Stimulated activated naive CD8-positive, alpha-beta T cell treated with anti-CD3 and anti-CD28 coated beads, Interleukin-15, Interleukin-2, amounts not matched to agents 100 ng/mL and 50 ng/mL, for 24 hours (primary cell): ENCODE measurements at regions not wholly inside any gene's neighbourhood (a gene's known extent, or its start where the extent isn't known, plus 50 kb on each side); places are given as distances from the start of the nearest gene placed in this dataset.

Experiments
- H3K27ac Mint-ChIP-seq: one replicate; pipeline ENCODE4 v1.8.0; 2021; ENCODE audit warnings: mild to moderate bottlenecking, mixed read lengths
- H3K27me3 Mint-ChIP-seq: one replicate; pipeline ENCODE4 v1.8.0; 2021; ENCODE audit warnings: mixed read lengths
- H3K36me3 Mint-ChIP-seq: one replicate; pipeline ENCODE4 v1.8.0; 2021; ENCODE audit warnings: low read depth, mixed read lengths
- H3K4me1 Mint-ChIP-seq: one replicate; pipeline ENCODE4 v1.8.0; 2021; ENCODE audit warnings: low read depth, mixed read lengths
- H3K4me3 Mint-ChIP-seq: one replicate; pipeline ENCODE4 v1.8.0; 2021; ENCODE audit warnings: mild to moderate bottlenecking, mixed read lengths
- H3K9me3 Mint-ChIP-seq: one replicate; pipeline ENCODE4 v1.8.0; 2021; ENCODE audit warnings: mixed read lengths

GRCh38 chr6:102344769-102345168 lies 951.3 kb downstream of the GRIK2 start:
- no peaks in the 10 kb centered on the region for H3K36me3 Mint-ChIP-seq
- H3K27ac Mint-ChIP-seq = no peak overlapping the region
- H3K4me1 Mint-ChIP-seq = no peaks in the 10 kb centered on the region
- H3K27me3 Mint-ChIP-seq = no peaks in the 10 kb centered on the region
- no peak overlapping the region for H3K4me3 Mint-ChIP-seq
- peaks cover 6% of the 10 kb centered on the region for H3K9me3 Mint-ChIP-seq

- no peaks in the 10 kb centered on the region for H3K9me3 Mint-ChIP-seq
- H3K4me1 Mint-ChIP-seq = no peaks in the 10 kb centered on the region
- H3K27ac Mint-ChIP-seq = no peak overlapping the region
- H3K27me3 Mint-ChIP-seq = no peaks in the 10 kb centered on the region
- no peaks in the 10 kb centered on the region for H3K36me3 Mint-ChIP-seq
- H3K4me3 Mint-ChIP-seq = no peak overlapping the region
Observed at GRCh38 chr6:102340311-102340710, 946.8 kb downstream of the GRIK2 start.

- no peak overlapping the region for H3K4me3 Mint-ChIP-seq
- H3K4me1 Mint-ChIP-seq = no peaks in the 10 kb centered on the region
- no peaks in the 10 kb centered on the region for H3K36me3 Mint-ChIP-seq
- no peaks in the 10 kb centered on the region for H3K27me3 Mint-ChIP-seq
- H3K9me3 Mint-ChIP-seq = peaks cover 4% of the 10 kb centered on the region
- H3K27ac Mint-ChIP-seq = no peak overlapping the region
Observed at GRCh38 chr6:102333736-102334135, 940.2 kb downstream of the GRIK2 start.

DNA sequence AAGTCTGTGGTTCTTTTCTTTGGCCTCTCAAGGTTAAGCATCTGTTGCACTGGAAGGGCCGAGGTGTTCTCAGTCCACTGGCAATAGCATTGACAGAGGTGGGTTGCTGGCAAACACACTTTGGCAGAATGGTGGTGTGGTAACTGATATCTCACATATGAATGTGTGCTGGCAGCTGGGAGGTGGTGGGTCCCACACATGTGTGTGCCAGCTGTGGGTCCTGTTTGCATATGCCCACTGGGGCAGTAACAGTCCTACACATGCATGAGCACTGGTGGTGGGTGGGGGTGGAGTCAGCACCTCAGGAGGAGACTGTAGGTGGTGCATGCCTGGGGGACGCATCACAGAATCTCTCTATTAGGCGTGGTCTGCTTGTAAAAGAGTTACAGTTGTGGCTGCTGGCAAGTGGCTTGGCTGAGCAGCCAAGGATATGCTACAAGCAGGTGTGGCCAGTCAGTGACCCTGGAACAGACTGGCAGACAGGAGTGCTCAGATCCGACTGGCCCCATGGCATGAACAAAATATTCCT lies 934.3 kb downstream of the GRIK2 start:
- Mint-ChIP-seq H3K27me3 (no peaks in the 10 kb centered on the region), H3K4me3 (no peak overlapping the region), H3K4me1 (no peaks in the 10 kb centered on the region), H3K36me3 (no peaks in the 10 kb centered on the region), H3K9me3 (no peaks in the 10 kb centered on the region), H3K27ac (no peak overlapping the region)

DNA sequence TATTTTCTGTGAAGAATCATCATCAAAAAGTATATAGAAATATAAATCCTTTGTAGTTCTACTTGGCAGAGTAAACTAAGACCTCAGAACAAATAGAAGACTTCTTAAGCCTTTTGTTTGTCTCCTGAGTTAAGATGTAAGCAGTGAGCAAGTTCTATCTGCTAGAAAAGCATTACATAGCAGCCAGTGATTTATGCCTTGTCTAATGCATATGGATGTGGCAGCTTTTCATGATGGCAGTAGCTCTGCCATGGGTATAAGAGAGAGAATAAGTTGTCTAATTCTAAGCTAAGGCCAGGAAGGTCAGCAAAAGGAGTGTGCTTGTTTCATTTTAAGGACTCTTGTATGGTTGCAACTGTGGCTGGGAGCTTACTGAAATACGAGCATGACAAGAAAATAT lies 920.2 kb downstream of the GRIK2 start:
- Mint-ChIP-seq H3K27ac (no peak overlapping the region), H3K4me3 (no peak overlapping the region), H3K27me3 (no peaks in the 10 kb centered on the region), H3K9me3 (peaks cover 8% of the 10 kb centered on the region), H3K36me3 (no peaks in the 10 kb centered on the region), H3K4me1 (no peaks in the 10 kb centered on the region)

- peaks cover 10% of the 10 kb centered on the region for H3K9me3 Mint-ChIP-seq
- H3K4me1 Mint-ChIP-seq = no peaks in the 10 kb centered on the region
- no peaks in the 10 kb centered on the region for H3K27me3 Mint-ChIP-seq
- no peak overlapping the region for H3K4me3 Mint-ChIP-seq
- no peak overlapping the region for H3K27ac Mint-ChIP-seq
- H3K36me3 Mint-ChIP-seq = no peaks in the 10 kb centered on the region
Observed at GRCh38 chr6:102309700-102310099, 916.2 kb downstream of the GRIK2 start.

- no peaks in the 10 kb centered on the region for H3K27me3 Mint-ChIP-seq
- no peak overlapping the region for H3K4me3 Mint-ChIP-seq
Observed at GRCh38 chr6:102300350-102300749, 906.8 kb downstream of the GRIK2 start.

GRCh38 chr6:102298051-102298450 lies 904.5 kb downstream of the GRIK2 start:
- Mint-ChIP-seq H3K4me1 (no peaks in the 10 kb centered on the region), H3K9me3 (peaks cover 5% of the 10 kb centered on the region), H3K27ac (no peak overlapping the region), H3K36me3 (no peaks in the 10 kb centered on the region), H3K27me3 (no peaks in the 10 kb centered on the region), H3K4me3 (no peak overlapping the region)

More at GRCh38 chr6:102300350-102300749, 906.8 kb downstream of the GRIK2 start:
- Mint-ChIP-seq H3K27ac (no peak overlapping the region), H3K36me3 (no peaks in the 10 kb centered on the region), H3K9me3 (peaks cover 8% of the 10 kb centered on the region), H3K4me1 (no peaks in the 10 kb centered on the region)
